ENCODE measurements at regions not wholly inside any gene's neighbourhood (a gene's known extent, or its start where the extent isn't known, plus 50 kb on each side); places are given as distances from the start of the nearest gene placed in this dataset.

DNA sequence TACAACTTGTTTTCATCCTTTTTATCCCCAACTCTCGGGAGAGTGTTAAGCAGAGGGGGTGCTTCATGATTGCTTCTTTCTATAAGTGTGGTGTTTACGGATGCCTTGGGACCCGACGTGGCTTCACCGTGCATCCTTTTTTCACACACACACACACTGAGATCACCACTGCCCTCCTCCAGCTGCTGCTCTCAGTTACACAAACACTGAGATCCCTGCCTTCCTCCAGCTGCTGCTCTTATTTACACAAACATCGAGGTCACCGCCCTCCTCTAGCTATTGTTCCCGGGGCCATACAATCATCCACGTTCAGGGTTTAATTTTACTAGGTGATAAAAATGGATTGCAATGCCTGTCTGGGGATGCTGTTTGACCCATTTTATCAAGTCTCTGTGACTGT lies 155.4 kb upstream of the FAM9B start (continued):
- TF ChIP-seq, protein P1, sequence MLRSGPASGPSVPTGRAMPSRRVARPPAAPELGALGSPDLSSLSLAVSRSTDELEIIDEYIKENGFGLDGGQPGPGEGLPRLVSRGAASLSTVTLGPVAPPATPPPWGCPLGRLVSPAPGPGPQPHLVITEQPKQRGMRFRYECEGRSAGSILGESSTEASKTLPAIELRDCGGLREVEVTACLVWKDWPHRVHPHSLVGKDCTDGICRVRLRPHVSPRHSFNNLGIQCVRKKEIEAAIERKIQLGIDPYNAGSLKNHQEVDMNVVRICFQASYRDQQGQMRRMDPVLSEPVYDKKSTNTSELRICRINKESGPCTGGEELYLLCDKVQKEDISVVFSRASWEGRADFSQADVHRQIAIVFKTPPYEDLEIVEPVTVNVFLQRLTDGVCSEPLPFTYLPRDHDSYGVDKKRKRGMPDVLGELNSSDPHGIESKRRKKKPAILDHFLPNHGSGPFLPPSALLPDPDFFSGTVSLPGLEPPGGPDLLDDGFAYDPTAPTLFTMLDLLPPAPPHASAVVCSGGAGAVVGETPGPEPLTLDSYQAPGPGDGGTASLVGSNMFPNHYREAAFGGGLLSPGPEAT (IDR thresholded peaks at IDR 0.05; ENCODE audit: low read depth) = no peak
- TF ChIP-seq, protein P2, sequence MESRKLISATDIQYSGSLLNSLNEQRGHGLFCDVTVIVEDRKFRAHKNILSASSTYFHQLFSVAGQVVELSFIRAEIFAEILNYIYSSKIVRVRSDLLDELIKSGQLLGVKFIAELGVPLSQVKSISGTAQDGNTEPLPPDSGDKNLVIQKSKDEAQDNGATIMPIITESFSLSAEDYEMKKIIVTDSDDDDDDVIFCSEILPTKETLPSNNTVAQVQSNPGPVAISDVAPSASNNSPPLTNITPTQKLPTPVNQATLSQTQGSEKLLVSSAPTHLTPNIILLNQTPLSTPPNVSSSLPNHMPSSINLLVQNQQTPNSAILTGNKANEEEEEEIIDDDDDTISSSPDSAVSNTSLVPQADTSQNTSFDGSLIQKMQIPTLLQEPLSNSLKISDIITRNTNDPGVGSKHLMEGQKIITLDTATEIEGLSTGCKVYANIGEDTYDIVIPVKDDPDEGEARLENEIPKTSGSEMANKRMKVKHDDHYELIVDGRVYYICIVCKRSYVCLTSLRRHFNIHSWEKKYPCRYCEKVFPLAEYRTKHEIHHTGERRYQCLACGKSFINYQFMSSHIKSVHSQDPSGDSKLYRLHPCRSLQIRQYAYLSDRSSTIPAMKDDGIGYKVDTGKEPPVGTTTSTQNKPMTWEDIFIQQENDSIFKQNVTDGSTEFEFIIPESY (IDR thresholded peaks at IDR 0.05) = no peak
- TF ChIP-seq, protein P3, sequence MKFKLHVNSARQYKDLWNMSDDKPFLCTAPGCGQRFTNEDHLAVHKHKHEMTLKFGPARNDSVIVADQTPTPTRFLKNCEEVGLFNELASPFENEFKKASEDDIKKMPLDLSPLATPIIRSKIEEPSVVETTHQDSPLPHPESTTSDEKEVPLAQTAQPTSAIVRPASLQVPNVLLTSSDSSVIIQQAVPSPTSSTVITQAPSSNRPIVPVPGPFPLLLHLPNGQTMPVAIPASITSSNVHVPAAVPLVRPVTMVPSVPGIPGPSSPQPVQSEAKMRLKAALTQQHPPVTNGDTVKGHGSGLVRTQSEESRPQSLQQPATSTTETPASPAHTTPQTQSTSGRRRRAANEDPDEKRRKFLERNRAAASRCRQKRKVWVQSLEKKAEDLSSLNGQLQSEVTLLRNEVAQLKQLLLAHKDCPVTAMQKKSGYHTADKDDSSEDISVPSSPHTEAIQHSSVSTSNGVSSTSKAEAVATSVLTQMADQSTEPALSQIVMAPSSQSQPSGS (IDR thresholded peaks at IDR 0.05; ENCODE audit: low read length) = no peak
- no peak for TF ChIP-seq PML (IDR thresholded peaks at IDR 0.05; ENCODE audit: low read length)
- TF ChIP-seq EED (IDR thresholded peaks at IDR 0.05; ENCODE audit: low read depth) = no peak
- no peak for TF ChIP-seq ZZZ3 (IDR thresholded peaks at IDR 0.05; ENCODE audit: control insufficient read depth, insufficient read length, low read depth)
- TF ChIP-seq, protein P4, sequence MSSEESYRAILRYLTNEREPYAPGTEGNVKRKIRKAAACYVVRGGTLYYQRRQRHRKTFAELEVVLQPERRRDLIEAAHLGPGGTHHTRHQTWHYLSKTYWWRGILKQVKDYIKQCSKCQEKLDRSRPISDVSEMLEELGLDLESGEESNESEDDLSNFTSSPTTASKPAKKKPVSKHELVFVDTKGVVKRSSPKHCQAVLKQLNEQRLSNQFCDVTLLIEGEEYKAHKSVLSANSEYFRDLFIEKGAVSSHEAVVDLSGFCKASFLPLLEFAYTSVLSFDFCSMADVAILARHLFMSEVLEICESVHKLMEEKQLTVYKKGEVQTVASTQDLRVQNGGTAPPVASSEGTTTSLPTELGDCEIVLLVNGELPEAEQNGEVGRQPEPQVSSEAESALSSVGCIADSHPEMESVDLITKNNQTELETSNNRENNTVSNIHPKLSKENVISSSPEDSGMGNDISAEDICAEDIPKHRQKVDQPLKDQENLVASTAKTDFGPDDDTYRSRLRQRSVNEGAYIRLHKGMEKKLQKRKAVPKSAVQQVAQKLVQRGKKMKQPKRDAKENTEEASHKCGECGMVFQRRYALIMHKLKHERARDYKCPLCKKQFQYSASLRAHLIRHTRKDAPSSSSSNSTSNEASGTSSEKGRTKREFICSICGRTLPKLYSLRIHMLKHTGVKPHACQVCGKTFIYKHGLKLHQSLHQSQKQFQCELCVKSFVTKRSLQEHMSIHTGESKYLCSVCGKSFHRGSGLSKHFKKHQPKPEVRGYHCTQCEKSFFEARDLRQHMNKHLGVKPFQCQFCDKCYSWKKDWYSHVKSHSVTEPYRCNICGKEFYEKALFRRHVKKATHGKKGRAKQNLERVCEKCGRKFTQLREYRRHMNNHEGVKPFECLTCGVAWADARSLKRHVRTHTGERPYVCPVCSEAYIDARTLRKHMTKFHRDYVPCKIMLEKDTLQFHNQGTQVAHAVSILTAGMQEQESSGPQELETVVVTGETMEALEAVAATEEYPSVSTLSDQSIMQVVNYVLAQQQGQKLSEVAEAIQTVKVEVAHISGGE (CRISPR knock-in tag; IDR thresholded peaks at IDR 0.05) = no peak
- no peak for TF ChIP-seq TCF12 (IDR thresholded peaks at IDR 0.05; ENCODE audit: low read depth, low read length)
- TF ChIP-seq, protein P5, sequence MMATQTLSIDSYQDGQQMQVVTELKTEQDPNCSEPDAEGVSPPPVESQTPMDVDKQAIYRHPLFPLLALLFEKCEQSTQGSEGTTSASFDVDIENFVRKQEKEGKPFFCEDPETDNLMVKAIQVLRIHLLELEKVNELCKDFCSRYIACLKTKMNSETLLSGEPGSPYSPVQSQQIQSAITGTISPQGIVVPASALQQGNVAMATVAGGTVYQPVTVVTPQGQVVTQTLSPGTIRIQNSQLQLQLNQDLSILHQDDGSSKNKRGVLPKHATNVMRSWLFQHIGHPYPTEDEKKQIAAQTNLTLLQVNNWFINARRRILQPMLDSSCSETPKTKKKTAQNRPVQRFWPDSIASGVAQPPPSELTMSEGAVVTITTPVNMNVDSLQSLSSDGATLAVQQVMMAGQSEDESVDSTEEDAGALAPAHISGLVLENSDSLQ (IDR thresholded peaks at IDR 0.05) = no peak

Measured in GM12878 (cell line).